DND-41 (cell line): ENCODE measurements at regions not wholly inside any gene's neighbourhood (a gene's known extent, or its start where the extent isn't known, plus 50 kb on each side); places are given as distances from the start of the nearest gene placed in this dataset.

Experiments
- CTCF ChIP-seq: IDR thresholded peaks from 2 replicates; pipeline ENCODE4 v1.5.1; 2012; ENCODE audit warnings: borderline replicate concordance, low read length, moderate library complexity, mild to moderate bottlenecking; ENCODE audit not compliant: poor library complexity, severe bottlenecking; ENCODE audit errors: extremely low read depth
- EZH2 ChIP-seq: IDR thresholded peaks from 3 replicates; pipeline ENCODE4 v1.6.1; 2012; ENCODE audit warnings: borderline replicate concordance, low read depth, mild to moderate bottlenecking, moderate library complexity, low read length, inconsistent platforms; ENCODE audit not compliant: severe bottlenecking

- TF ChIP-seq CTCF (no peak), EZH2 (no peak)
Observed at GRCh38 chr2:42888321-42889245, 96.2 kb upstream of the HAAO start.
